H1 (cell line): ENCODE measurements at regions not wholly inside any gene's neighbourhood (a gene's known extent, or its start where the extent isn't known, plus 50 kb on each side); places are given as distances from the start of the nearest gene placed in this dataset.

Experiments
- BRCA1 ChIP-seq: IDR thresholded peaks from 2 replicates; pipeline ENCODE4 v1.6.1; 2012; ENCODE audit warnings: low read depth, low read length, improper control_type of control experiment
- EZH2 ChIP-seq: fragments of 200-600 bp; sonication (generic); IDR thresholded peaks from 2 replicates; pipeline ENCODE4 v1.7.1; 2012; ENCODE audit warnings: low read depth, mild to moderate bottlenecking, moderate library complexity, low read length, inconsistent platforms; ENCODE audit not compliant: severe bottlenecking
- JUN ChIP-seq: IDR thresholded peaks from 2 replicates; pipeline ENCODE4 v1.6.1; 2011; ENCODE audit warnings: low read depth, mild to moderate bottlenecking, improper control_type of control experiment, low read length
- PHF8 ChIP-seq: fragments of 200-600 bp; sonication (generic); conservative IDR thresholded peaks from 2 replicates; pipeline ENCODE4 v1.7.1; 2012; ENCODE audit warnings: low read depth, mild to moderate bottlenecking, inconsistent platforms, low read length, moderate library complexity
- POLR2A ChIP-seq, 2 experiments: IDR thresholded peaks; 1 replicate in 1 of 2; 2 replicates in 1 of 2; pipeline ENCODE4 v1.6.1; 2011; ENCODE audit warnings: low read depth in 2 of 2, low read length in 2 of 2, mild to moderate bottlenecking in 2 of 2; ENCODE audit errors: control extremely low read depth in 1 of 2
- POLR2AphosphoS5 ChIP-seq: IDR thresholded peaks from 2 replicates; pipeline ENCODE4 v1.6.1; 2011; ENCODE audit warnings: low read depth, low read length
- RFX5 ChIP-seq: IDR thresholded peaks from 2 replicates; pipeline ENCODE4 v1.6.1; 2011; ENCODE audit warnings: low read depth, low read length, improper control_type of control experiment, borderline replicate concordance
- SIN3A ChIP-seq, 2 experiments: IDR thresholded peaks in 1 of 2; conservative IDR thresholded peaks in 1 of 2; 2 replicates each; pipeline ENCODE4 v1.6.1; 2011 to 2012; ENCODE audit warnings: low read length in 2 of 2, improper control_type of control experiment in 1 of 2, low read depth in 1 of 2, mild to moderate bottlenecking in 1 of 2
- SP4 ChIP-seq: IDR thresholded peaks from 2 replicates; pipeline ENCODE4 v1.6.1; 2012; ENCODE audit warnings: low read length, inconsistent platforms
- TAF1 ChIP-seq: IDR thresholded peaks from 2 replicates; pipeline ENCODE4 v1.6.1; 2011; ENCODE audit warnings: mild to moderate bottlenecking, low read depth, low read length
- TF ChIP-seq, protein P1 (sequence below), 3 experiments: IDR thresholded peaks; 1 replicate in 2 of 3; 2 replicates in 1 of 3; pipeline versions ENCODE4 v1.5.1 to v1.6.1; 2011; ENCODE audit warnings: low read length in 3 of 3, mild to moderate bottlenecking in 3 of 3, inconsistent platforms in 2 of 3, low read depth in 1 of 3, moderate library complexity in 1 of 3; ENCODE audit not compliant: insufficient read depth in 1 of 3; ENCODE audit errors: control extremely low read depth in 1 of 3
- TF ChIP-seq, protein P2 (sequence below): IDR thresholded peaks from 2 replicates; pipeline ENCODE4 v1.6.1; 2011; ENCODE audit warnings: low read length, improper control_type of control experiment
- TF ChIP-seq, protein P3 (sequence below): IDR thresholded peaks from 2 replicates; pipeline ENCODE4 v1.6.1; 2012; ENCODE audit warnings: inconsistent platforms

DNA sequence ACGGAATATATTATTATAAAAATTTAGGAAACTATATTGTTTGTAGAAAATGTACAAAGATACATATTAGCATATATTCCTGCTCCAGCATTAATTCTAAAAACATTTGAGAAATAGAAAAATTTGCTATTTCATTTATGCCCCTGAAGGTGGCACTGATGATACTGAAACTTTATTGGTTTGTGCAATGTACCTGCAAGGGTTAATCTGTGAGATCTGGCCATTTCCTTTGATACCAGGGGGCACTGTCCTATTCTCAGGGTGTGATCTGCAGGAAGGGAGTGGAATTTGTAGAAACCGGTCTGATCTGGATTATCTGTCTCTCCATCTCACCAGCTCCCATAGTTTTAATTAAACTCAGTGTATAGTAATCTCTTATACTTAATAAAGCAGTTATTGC, 625.1 kb upstream of the IMPG1 start:
- TF ChIP-seq BRCA1 (no peak), PHF8 (no peak), JUN (no peak), TAF1 (no peak), EZH2 (no peak), SP4 (no peak), POLR2A (IDR thresholded peaks at IDR 0.05; ENCODE audit: control extremely low read depth in 1 of 2, low read depth in 2 of 2, low read length in 2 of 2) (no peak), POLR2AphosphoS5 (no peak), SIN3A (conservative IDR thresholded peaks at IDR 0.05 in 1 of 2, IDR thresholded peaks at IDR 0.05 in 1 of 2; ENCODE audit: low read depth in 1 of 2, low read length in 2 of 2) (no peak), RFX5 (no peak)
- TF ChIP-seq, protein P1, sequence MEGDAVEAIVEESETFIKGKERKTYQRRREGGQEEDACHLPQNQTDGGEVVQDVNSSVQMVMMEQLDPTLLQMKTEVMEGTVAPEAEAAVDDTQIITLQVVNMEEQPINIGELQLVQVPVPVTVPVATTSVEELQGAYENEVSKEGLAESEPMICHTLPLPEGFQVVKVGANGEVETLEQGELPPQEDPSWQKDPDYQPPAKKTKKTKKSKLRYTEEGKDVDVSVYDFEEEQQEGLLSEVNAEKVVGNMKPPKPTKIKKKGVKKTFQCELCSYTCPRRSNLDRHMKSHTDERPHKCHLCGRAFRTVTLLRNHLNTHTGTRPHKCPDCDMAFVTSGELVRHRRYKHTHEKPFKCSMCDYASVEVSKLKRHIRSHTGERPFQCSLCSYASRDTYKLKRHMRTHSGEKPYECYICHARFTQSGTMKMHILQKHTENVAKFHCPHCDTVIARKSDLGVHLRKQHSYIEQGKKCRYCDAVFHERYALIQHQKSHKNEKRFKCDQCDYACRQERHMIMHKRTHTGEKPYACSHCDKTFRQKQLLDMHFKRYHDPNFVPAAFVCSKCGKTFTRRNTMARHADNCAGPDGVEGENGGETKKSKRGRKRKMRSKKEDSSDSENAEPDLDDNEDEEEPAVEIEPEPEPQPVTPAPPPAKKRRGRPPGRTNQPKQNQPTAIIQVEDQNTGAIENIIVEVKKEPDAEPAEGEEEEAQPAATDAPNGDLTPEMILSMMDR (IDR thresholded peaks at IDR 0.05; ENCODE audit: control extremely low read depth in 1 of 3, insufficient read depth in 1 of 3, low read depth in 1 of 3, low read length in 3 of 3): peak in 2 of 3 experiments; percentile 33 to 59; a peak in 3 of 4 replicates
- TF ChIP-seq, protein P2, sequence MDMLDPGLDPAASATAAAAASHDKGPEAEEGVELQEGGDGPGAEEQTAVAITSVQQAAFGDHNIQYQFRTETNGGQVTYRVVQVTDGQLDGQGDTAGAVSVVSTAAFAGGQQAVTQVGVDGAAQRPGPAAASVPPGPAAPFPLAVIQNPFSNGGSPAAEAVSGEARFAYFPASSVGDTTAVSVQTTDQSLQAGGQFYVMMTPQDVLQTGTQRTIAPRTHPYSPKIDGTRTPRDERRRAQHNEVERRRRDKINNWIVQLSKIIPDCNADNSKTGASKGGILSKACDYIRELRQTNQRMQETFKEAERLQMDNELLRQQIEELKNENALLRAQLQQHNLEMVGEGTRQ: no peak
- TF ChIP-seq, protein P3, sequence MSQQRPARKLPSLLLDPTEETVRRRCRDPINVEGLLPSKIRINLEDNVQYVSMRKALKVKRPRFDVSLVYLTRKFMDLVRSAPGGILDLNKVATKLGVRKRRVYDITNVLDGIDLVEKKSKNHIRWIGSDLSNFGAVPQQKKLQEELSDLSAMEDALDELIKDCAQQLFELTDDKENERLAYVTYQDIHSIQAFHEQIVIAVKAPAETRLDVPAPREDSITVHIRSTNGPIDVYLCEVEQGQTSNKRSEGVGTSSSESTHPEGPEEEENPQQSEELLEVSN: no peak
